Peyer's patch (tissue), 4 donors: ENCODE measurements at regions not wholly inside any gene's neighbourhood (a gene's known extent, or its start where the extent isn't known, plus 50 kb on each side); places are given as distances from the start of the nearest gene placed in this dataset.
A peak's percentile ranks its signal among the peaks of the same experiment; 100 is the strongest.

Experiments
- CTCF ChIP-seq, 6 experiments: fragments of 450-650 bp in 4 of 6; fragments of 200-600 bp in 2 of 6; sonication (generic) in 1 of 6; IDR thresholded peaks; one replicate each; pipeline ENCODE4 v1.5.1; 2017 to 2019; ENCODE audit warnings: antibody characterized with exemption in 6 of 6, mild to moderate bottlenecking in 3 of 6, moderate library complexity in 1 of 6
- POLR2A ChIP-seq, 2 donors: fragments of 450-650 bp; IDR thresholded peaks; one replicate each; pipeline ENCODE4 v1.5.1; 2017; ENCODE audit warnings: antibody characterized with exemption in 2 of 2, mild to moderate bottlenecking in 2 of 2, moderate library complexity in 2 of 2

GRCh38 chr2:39513641-39514094 lies 76.6 kb upstream of the MAP4K3 start:
- peak in 4 of 6 experiments; percentile 27 to 66 (median 54) for TF ChIP-seq CTCF (IDR thresholded peaks at IDR 0.05)
- TF ChIP-seq POLR2A (IDR thresholded peaks at IDR 0.05), result no peak
